T-helper 2 cell treated with Interferon-gamma antibody and Interleukin-4, amounts not matched to agents 5 μg/mL and 100 μg/mL, for 36 hours (primary cell): ENCODE measurements at regions not wholly inside any gene's neighbourhood (a gene's known extent, or its start where the extent isn't known, plus 50 kb on each side); places are given as distances from the start of the nearest gene placed in this dataset.

Experiments
- DNase-seq: peaks from one replicate; pipeline ENCODE4 v3.0.0; 2021; ENCODE audit warnings: low spot score
- H3K27ac Mint-ChIP-seq: one replicate; pipeline ENCODE4 v1.8.0; 2021; ENCODE audit warnings: mild to moderate bottlenecking, mixed read lengths
- H3K27me3 Mint-ChIP-seq: one replicate; pipeline ENCODE4 v1.8.0; 2021; ENCODE audit warnings: low read depth, mixed read lengths
- H3K36me3 Mint-ChIP-seq: one replicate; pipeline ENCODE4 v1.8.0; 2021; ENCODE audit warnings: low read depth, mixed read lengths
- H3K4me1 Mint-ChIP-seq: one replicate; pipeline ENCODE4 v1.8.0; 2021; ENCODE audit warnings: low read depth, mixed read lengths
- H3K4me3 Mint-ChIP-seq: one replicate; pipeline ENCODE4 v1.8.0; 2022; ENCODE audit warnings: mild to moderate bottlenecking, moderate library complexity, mixed read lengths
- H3K9me3 Mint-ChIP-seq: one replicate; pipeline ENCODE4 v1.8.0; 2021; ENCODE audit warnings: mixed read lengths

- Mint-ChIP-seq H3K4me3 (no peak overlapping the region), H3K4me1 (no peaks in the 10 kb centered on the region), H3K27me3 (peaks cover 6% of the 10 kb centered on the region), H3K9me3 (no peaks in the 10 kb centered on the region), H3K27ac (no peak overlapping the region), H3K36me3 (no peaks in the 10 kb centered on the region)
- DNase-seq, result no peak
These were observed 370.1 kb upstream of the NR5A2 start for GRCh38 chr1:199657449-199657848.

GRCh38 chr1:199660071-199660470 is 367.4 kb upstream of the NR5A2 start:
- Mint-ChIP-seq H3K4me1 (no peaks in the 10 kb centered on the region), H3K36me3 (no peaks in the 10 kb centered on the region), H3K4me3 (no peak overlapping the region), H3K27ac (no peak overlapping the region), H3K9me3 (no peaks in the 10 kb centered on the region), H3K27me3 (peaks cover 6% of the 10 kb centered on the region)
- DNase-seq, result no peak

- no peak for DNase-seq
- no peak overlapping the region for H3K4me3 Mint-ChIP-seq
- H3K27me3 Mint-ChIP-seq, result peaks cover 2% of the 10 kb centered on the region
These were observed 362.1 kb upstream of the NR5A2 start for GRCh38 chr1:199665371-199665770.

GRCh38 chr1:199667089-199667488 is 360.4 kb upstream of the NR5A2 start:
- Mint-ChIP-seq H3K4me3 (no peak overlapping the region), H3K9me3 (no peaks in the 10 kb centered on the region), H3K27ac (no peak overlapping the region), H3K4me1 (no peaks in the 10 kb centered on the region), H3K36me3 (no peaks in the 10 kb centered on the region), H3K27me3 (peaks cover 4% of the 10 kb centered on the region)
- no peak for DNase-seq

More at GRCh38 chr1:199665371-199665770, 362.1 kb upstream of the NR5A2 start:
- Mint-ChIP-seq H3K9me3 (no peaks in the 10 kb centered on the region), H3K4me1 (no peaks in the 10 kb centered on the region), H3K36me3 (no peaks in the 10 kb centered on the region), H3K27ac (no peak overlapping the region)

GRCh38 chr1:199669916-199670315 is 357.6 kb upstream of the NR5A2 start:
- Mint-ChIP-seq H3K27ac (no peak overlapping the region), H3K36me3 (no peaks in the 10 kb centered on the region), H3K9me3 (no peaks in the 10 kb centered on the region), H3K27me3 (peaks cover 3% of the 10 kb centered on the region), H3K4me3 (no peak overlapping the region), H3K4me1 (no peaks in the 10 kb centered on the region)
- DNase-seq, result no peak

- Mint-ChIP-seq H3K27ac (no peak overlapping the region), H3K27me3 (peaks cover 3% of the 10 kb centered on the region), H3K4me3 (no peak overlapping the region), H3K9me3 (no peaks in the 10 kb centered on the region), H3K36me3 (no peaks in the 10 kb centered on the region), H3K4me1 (no peaks in the 10 kb centered on the region)
- DNase-seq, result no peak
These were observed 355.8 kb upstream of the NR5A2 start for GRCh38 chr1:199671684-199672083.

GRCh38 chr1:199675937-199676336 is 351.6 kb upstream of the NR5A2 start:
- Mint-ChIP-seq H3K27me3 (peaks cover 6% of the 10 kb centered on the region), H3K4me3 (no peak overlapping the region)

GRCh38 chr1:199678771-199679170 is 348.7 kb upstream of the NR5A2 start:
- DNase-seq, result no peak
- Mint-ChIP-seq H3K27ac (no peak overlapping the region), H3K4me3 (no peak overlapping the region), H3K9me3 (no peaks in the 10 kb centered on the region), H3K36me3 (no peaks in the 10 kb centered on the region), H3K4me1 (no peaks in the 10 kb centered on the region), H3K27me3 (peaks cover 12% of the 10 kb centered on the region)

More at GRCh38 chr1:199675937-199676336, 351.6 kb upstream of the NR5A2 start:
- no peak for DNase-seq
- no peak overlapping the region for H3K27ac Mint-ChIP-seq
- no peaks in the 10 kb centered on the region for H3K9me3 Mint-ChIP-seq
- no peaks in the 10 kb centered on the region for H3K36me3 Mint-ChIP-seq
- H3K4me1 Mint-ChIP-seq, result no peaks in the 10 kb centered on the region

- no peak for DNase-seq
- no peak overlapping the region for H3K27ac Mint-ChIP-seq
- H3K9me3 Mint-ChIP-seq, result no peaks in the 10 kb centered on the region
- no peaks in the 10 kb centered on the region for H3K36me3 Mint-ChIP-seq
- no peaks in the 10 kb centered on the region for H3K4me1 Mint-ChIP-seq
- H3K27me3 Mint-ChIP-seq, result peaks cover 15% of the 10 kb centered on the region
- H3K4me3 Mint-ChIP-seq, result no peak overlapping the region
These were observed 345.4 kb upstream of the NR5A2 start for GRCh38 chr1:199682081-199682480.

- Mint-ChIP-seq H3K36me3 (no peaks in the 10 kb centered on the region), H3K4me1 (no peaks in the 10 kb centered on the region), H3K27me3 (peaks cover 14% of the 10 kb centered on the region), H3K27ac (no peak overlapping the region), H3K4me3 (no peak overlapping the region), H3K9me3 (no peaks in the 10 kb centered on the region)
- DNase-seq, result no peak
These were observed 342.7 kb upstream of the NR5A2 start for GRCh38 chr1:199684686-199685273.

GRCh38 chr1:199685369-199685768 is 342.1 kb upstream of the NR5A2 start:
- H3K27me3 Mint-ChIP-seq, result peaks cover 14% of the 10 kb centered on the region
- H3K27ac Mint-ChIP-seq, result no peak overlapping the region
- H3K4me1 Mint-ChIP-seq, result no peaks in the 10 kb centered on the region
- H3K4me3 Mint-ChIP-seq, result no peak overlapping the region
- no peaks in the 10 kb centered on the region for H3K9me3 Mint-ChIP-seq
- no peaks in the 10 kb centered on the region for H3K36me3 Mint-ChIP-seq
- DNase-seq, result no peak

GRCh38 chr1:199687321-199687720 is 340.2 kb upstream of the NR5A2 start:
- Mint-ChIP-seq H3K9me3 (no peaks in the 10 kb centered on the region), H3K27me3 (peaks cover 7% of the 10 kb centered on the region), H3K4me3 (no peak overlapping the region), H3K4me1 (no peaks in the 10 kb centered on the region), H3K36me3 (no peaks in the 10 kb centered on the region), H3K27ac (no peak overlapping the region)
- no peak for DNase-seq

GRCh38 chr1:199688133-199688676 is 339.3 kb upstream of the NR5A2 start:
- no peak overlapping the region for H3K4me3 Mint-ChIP-seq
- no peaks in the 10 kb centered on the region for H3K9me3 Mint-ChIP-seq
- no peaks in the 10 kb centered on the region for H3K4me1 Mint-ChIP-seq
- no peak overlapping the region for H3K27ac Mint-ChIP-seq
- no peaks in the 10 kb centered on the region for H3K36me3 Mint-ChIP-seq
- peaks cover 10% of the 10 kb centered on the region for H3K27me3 Mint-ChIP-seq
- no peak for DNase-seq

- Mint-ChIP-seq H3K4me1 (no peaks in the 10 kb centered on the region), H3K27ac (no peak overlapping the region), H3K27me3 (peaks cover 12% of the 10 kb centered on the region)
These were observed 338.7 kb upstream of the NR5A2 start for GRCh38 chr1:199688774-199689173.

GRCh38 chr1:199690496-199690895 is 337.0 kb upstream of the NR5A2 start:
- Mint-ChIP-seq H3K27me3 (peaks cover 14% of the 10 kb centered on the region), H3K36me3 (no peaks in the 10 kb centered on the region), H3K4me3 (no peak overlapping the region), H3K9me3 (no peaks in the 10 kb centered on the region), H3K27ac (no peak overlapping the region), H3K4me1 (no peaks in the 10 kb centered on the region)
- DNase-seq, result no peak

More at GRCh38 chr1:199688774-199689173, 338.7 kb upstream of the NR5A2 start:
- no peaks in the 10 kb centered on the region for H3K9me3 Mint-ChIP-seq
- no peak for DNase-seq
- H3K36me3 Mint-ChIP-seq, result no peaks in the 10 kb centered on the region
- H3K4me3 Mint-ChIP-seq, result no peak overlapping the region
